ENCODE measurements at regions not wholly inside any gene's neighbourhood (a gene's known extent, or its start where the extent isn't known, plus 50 kb on each side); places are given as distances from the start of the nearest gene placed in this dataset.

DNA sequence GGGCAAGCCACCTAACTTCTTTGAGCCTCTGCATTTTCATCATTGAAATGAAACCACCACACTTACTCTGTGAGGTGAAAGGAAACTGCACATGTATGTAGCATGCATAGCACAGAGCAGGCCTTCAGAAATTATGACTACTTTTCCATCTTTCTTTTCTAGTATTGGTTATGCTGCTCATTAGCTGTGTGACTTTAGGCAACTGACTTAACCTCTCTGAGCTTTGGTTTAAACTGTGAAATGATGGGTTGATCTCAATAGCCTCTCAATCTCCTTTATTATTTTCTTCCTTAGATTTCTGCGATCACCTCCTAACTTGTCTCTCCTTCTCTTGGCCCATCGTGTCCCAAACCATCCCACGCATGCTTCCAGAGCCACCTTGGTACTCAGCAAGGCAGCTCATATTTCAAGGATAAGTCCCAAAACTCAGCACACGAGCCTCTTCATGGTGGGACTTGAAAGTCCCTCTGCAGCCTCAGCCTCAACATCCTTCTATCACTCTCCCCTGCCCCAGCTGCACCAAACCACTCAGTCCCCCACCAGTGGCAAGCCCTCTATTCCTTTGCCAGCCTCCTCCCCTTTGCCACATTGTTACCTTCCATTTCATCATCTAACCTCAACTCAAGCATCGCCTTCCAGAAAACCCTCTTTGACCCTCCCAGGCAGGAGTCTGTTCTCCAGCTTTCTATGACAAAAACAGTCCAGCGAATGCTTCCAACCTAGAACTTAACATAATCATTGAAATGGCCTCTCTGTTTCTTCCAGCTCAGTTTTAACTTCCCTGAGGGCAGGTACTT lies 60.3 kb upstream of the DNAH5 start:
- ATAC-seq (no peak), DNase-seq (no peak)
- Histone ChIP-seq H3K27me3 (ENCODE audit: low read depth) (no peaks in the 10 kb centered on the region), H3K27ac (no peak overlapping the region), H3K9me3 (no peaks in the 10 kb centered on the region), H3K36me3 (no peaks in the 10 kb centered on the region), H3K4me3 (no peak overlapping the region), H3K4me1 (peaks cover 15% of the 10 kb centered on the region)
- intact Hi-C loops (cut with DNase I) = no loop called here
- TF ChIP-seq, protein P1, sequence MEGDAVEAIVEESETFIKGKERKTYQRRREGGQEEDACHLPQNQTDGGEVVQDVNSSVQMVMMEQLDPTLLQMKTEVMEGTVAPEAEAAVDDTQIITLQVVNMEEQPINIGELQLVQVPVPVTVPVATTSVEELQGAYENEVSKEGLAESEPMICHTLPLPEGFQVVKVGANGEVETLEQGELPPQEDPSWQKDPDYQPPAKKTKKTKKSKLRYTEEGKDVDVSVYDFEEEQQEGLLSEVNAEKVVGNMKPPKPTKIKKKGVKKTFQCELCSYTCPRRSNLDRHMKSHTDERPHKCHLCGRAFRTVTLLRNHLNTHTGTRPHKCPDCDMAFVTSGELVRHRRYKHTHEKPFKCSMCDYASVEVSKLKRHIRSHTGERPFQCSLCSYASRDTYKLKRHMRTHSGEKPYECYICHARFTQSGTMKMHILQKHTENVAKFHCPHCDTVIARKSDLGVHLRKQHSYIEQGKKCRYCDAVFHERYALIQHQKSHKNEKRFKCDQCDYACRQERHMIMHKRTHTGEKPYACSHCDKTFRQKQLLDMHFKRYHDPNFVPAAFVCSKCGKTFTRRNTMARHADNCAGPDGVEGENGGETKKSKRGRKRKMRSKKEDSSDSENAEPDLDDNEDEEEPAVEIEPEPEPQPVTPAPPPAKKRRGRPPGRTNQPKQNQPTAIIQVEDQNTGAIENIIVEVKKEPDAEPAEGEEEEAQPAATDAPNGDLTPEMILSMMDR (IDR thresholded peaks at IDR 0.05) = no peak

DNA sequence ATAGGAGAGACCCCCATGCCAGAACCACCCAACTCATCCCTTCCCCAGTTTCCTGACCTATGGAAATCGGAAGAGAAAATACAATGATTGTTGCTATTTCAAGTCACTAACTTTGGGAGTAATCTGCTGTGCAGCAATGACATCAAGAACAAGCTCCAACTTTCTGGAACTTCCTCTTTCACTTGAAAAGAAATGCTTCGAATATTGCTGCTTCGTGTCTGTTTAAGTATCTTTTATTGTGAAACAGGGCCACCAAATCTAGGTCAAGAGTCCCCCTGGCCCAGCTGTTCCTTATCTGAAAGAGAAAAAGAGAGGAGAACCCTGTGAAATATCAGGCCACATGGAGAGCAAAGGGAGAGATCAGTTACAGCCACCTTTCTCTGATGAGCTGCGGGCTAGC lies 59.4 kb upstream of the DNAH5 start:
- ATAC-seq (peak; percentile 15 to 23), DNase-seq (no peak)
- Histone ChIP-seq H3K9me3 (no peaks in the 10 kb centered on the region), H3K27ac (no peak overlapping the region), H3K4me1 (peaks cover 15% of the 10 kb centered on the region), H3K27me3 (ENCODE audit: low read depth) (no peaks in the 10 kb centered on the region), H3K4me3 (no peak overlapping the region), H3K36me3 (no peaks in the 10 kb centered on the region)
- intact Hi-C loops (cut with DNase I) = no loop called here
- TF ChIP-seq, protein P1 (IDR thresholded peaks at IDR 0.05) = no peak

DNA sequence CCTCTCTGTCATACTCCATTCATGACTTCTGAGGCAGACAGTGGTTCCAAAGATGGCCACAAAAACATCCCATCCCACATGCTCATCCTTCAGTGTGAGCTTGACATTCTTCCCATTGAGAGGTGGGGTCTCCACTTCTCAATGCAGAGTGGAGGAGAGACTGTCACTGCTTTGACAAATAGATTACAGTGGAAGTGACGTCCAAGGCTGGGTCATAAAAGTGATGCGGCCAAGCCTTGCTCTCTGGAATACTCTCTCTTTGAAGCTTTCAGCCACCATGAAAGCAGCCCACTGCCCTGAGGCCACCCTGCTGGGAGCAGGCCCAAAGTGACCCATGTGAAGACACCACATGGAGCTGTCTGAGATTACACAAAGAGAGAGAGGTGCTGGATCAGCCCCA lies 59.0 kb upstream of the DNAH5 start:
- ATAC-seq (peak in 1 of 2 donors; percentile 23), DNase-seq (no peak)
- Histone ChIP-seq H3K27ac (no peak overlapping the region), H3K9me3 (no peaks in the 10 kb centered on the region), H3K4me3 (no peak overlapping the region), H3K4me1 (peaks cover 15% of the 10 kb centered on the region), H3K36me3 (no peaks in the 10 kb centered on the region), H3K27me3 (ENCODE audit: low read depth) (no peaks in the 10 kb centered on the region)
- intact Hi-C loops (cut with DNase I) = no loop called here
- TF ChIP-seq, protein P1 (IDR thresholded peaks at IDR 0.05) = no peak

DNA sequence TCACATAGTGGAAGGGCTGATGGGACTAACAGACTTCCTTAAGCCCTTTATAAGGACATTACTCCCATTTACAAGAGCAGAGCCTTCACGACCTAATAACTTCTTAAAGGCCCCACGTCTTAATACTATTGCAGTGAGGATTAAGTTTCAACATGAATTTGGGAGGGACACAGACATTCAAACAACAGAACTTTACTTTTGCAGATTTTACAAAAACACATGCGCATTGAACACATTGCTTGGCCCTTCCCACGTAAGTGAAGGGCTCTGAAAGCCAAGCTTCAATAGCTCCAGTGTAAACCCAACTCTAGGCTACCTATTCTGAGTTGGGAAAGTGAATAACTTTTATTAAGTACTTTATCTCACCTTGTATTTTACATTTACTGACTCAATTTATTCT lies 53.8 kb upstream of the DNAH5 start:
- H3K27me3 ChIP-seq (ENCODE audit: low read depth) = no peaks in the 10 kb centered on the region
- TF ChIP-seq, protein P1 (IDR thresholded peaks at IDR 0.05) = no peak
- H3K4me1 ChIP-seq = peaks cover 8% of the 10 kb centered on the region
- peaks cover 5% of the 10 kb centered on the region for H3K9me3 ChIP-seq
- intact Hi-C loops (cut with DNase I) = no loop called here
- H3K36me3 ChIP-seq = no peaks in the 10 kb centered on the region
- no peak overlapping the region for H3K27ac ChIP-seq
- H3K4me3 ChIP-seq = no peak overlapping the region
- DNase-seq (no peak), ATAC-seq (no peak)

DNA sequence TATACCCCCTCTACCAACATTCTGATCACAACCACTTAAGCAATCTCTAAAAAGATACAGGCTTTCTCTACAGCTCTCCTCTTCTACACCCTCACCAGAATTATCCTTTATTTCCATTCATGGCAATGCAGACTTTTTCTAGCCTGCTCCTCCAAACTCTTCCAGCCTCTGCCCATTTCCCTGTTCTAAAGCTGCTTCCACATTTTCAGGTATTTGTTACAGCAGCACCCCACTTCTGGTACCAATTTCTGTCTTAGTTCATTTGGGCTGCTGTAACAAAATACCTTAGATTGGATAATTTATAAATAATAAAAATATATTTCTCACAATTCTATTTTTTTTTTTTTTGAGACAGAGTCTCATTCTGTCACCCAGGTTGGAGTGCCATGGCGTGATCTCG lies 53.0 kb upstream of the DNAH5 start:
- Histone ChIP-seq H3K9me3 (peaks cover 5% of the 10 kb centered on the region), H3K27ac (no peak overlapping the region), H3K36me3 (no peaks in the 10 kb centered on the region), H3K4me3 (no peak overlapping the region), H3K4me1 (peaks cover 8% of the 10 kb centered on the region), H3K27me3 (ENCODE audit: low read depth) (no peaks in the 10 kb centered on the region)
- intact Hi-C loops (cut with DNase I) = no loop called here
- ATAC-seq = no peak
- DNase-seq = no peak
- TF ChIP-seq, protein P1 (IDR thresholded peaks at IDR 0.05) = no peak

All from lower lobe of right lung (tissue), 2 donors.